ENCODE measurements at regions not wholly inside any gene's neighbourhood (a gene's known extent, or its start where the extent isn't known, plus 50 kb on each side); places are given as distances from the start of the nearest gene placed in this dataset.

DNA sequence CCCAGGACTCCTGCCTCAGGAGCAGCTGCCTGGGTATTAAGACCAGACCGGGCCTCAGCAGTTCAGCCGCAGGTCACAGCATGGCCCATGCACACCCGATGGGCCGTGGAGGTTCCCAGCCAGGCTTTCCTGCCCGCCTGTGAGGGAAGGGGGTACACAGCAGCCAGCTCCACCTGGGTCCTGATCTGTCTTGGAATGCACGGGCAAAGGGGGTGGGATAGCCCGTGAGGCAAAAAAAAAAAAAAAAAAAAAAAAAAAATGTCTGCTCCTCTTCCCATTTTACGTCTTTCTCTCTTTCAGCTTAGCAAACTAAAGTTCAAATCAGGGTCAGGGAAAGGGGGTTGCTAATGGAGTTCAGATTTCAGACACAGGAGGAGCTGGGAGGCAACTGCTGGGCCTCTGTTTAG, 385.2 kb downstream of the TNS1 start:
- DNase-seq (ENCODE audit: low read depth) (no peak), FAIRE-seq (no peak)
- TF ChIP-seq, protein P1, sequence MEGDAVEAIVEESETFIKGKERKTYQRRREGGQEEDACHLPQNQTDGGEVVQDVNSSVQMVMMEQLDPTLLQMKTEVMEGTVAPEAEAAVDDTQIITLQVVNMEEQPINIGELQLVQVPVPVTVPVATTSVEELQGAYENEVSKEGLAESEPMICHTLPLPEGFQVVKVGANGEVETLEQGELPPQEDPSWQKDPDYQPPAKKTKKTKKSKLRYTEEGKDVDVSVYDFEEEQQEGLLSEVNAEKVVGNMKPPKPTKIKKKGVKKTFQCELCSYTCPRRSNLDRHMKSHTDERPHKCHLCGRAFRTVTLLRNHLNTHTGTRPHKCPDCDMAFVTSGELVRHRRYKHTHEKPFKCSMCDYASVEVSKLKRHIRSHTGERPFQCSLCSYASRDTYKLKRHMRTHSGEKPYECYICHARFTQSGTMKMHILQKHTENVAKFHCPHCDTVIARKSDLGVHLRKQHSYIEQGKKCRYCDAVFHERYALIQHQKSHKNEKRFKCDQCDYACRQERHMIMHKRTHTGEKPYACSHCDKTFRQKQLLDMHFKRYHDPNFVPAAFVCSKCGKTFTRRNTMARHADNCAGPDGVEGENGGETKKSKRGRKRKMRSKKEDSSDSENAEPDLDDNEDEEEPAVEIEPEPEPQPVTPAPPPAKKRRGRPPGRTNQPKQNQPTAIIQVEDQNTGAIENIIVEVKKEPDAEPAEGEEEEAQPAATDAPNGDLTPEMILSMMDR (IDR thresholded peaks at IDR 0.05; ENCODE audit: insufficient read depth, low read length, severe bottlenecking) = no peak
- Histone ChIP-seq H3K36me3 (ENCODE audit: control insufficient read depth, insufficient read depth, low read length) (no peaks in the 10 kb centered on the region), H3K4me3 (ENCODE audit: low read depth, low read length) (no peak overlapping the region), H3K27me3 (ENCODE audit: control insufficient read depth, insufficient read depth, low read length) (no peaks in the 10 kb centered on the region)

DNA sequence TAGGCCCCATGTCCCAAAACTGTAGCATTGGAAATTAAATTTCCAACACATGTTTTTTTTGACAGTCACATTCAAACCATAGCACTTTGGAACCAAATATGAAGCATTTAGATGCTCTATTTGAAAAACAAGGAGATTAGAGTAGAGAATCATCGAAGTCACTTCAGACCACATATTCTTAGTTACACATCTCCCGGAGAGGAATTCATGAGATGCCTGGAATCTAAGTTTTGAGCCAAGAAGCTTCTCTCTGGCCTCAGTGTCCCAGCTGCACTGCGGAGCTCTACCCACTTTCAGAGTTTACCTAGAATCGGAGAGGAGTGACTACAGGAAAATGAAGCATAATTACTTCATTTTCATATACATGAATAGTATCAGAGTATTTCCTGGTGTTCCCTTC, 385.9 kb downstream of the TNS1 start:
- Histone ChIP-seq H3K4me3 (ENCODE audit: low read depth, low read length) (no peak overlapping the region), H3K27me3 (ENCODE audit: control insufficient read depth, insufficient read depth, low read length) (no peaks in the 10 kb centered on the region), H3K36me3 (ENCODE audit: control insufficient read depth, insufficient read depth, low read length) (no peaks in the 10 kb centered on the region)
- TF ChIP-seq, protein P1 (IDR thresholded peaks at IDR 0.05; ENCODE audit: insufficient read depth, low read length, severe bottlenecking) = no peak
- FAIRE-seq (no peak), DNase-seq (ENCODE audit: low read depth) (no peak)

- FAIRE-seq = no peak
- Histone ChIP-seq H3K27me3 (ENCODE audit: control insufficient read depth, insufficient read depth, low read length) (peaks cover 2% of the 10 kb centered on the region), H3K4me3 (ENCODE audit: low read depth, low read length) (no peak overlapping the region), H3K36me3 (ENCODE audit: control insufficient read depth, insufficient read depth, low read length) (no peaks in the 10 kb centered on the region)
- TF ChIP-seq, protein P1 (IDR thresholded peaks at IDR 0.05; ENCODE audit: insufficient read depth, low read length, severe bottlenecking) = no peak
- no peak for DNase-seq (ENCODE audit: low read depth)
Measured at GRCh38 chr2:217615171-217615570, 387.6 kb downstream of the TNS1 start.

GRCh38 chr2:217614498-217614897, 388.3 kb downstream of the TNS1 start:
- TF ChIP-seq, protein P1 (IDR thresholded peaks at IDR 0.05; ENCODE audit: insufficient read depth, low read length, severe bottlenecking) = no peak
- no peaks in the 10 kb centered on the region for H3K36me3 ChIP-seq (ENCODE audit: control insufficient read depth, insufficient read depth, low read length)
- H3K4me3 ChIP-seq (ENCODE audit: low read depth, low read length) = no peak overlapping the region
- FAIRE-seq = no peak
- peaks cover 2% of the 10 kb centered on the region for H3K27me3 ChIP-seq (ENCODE audit: control insufficient read depth, insufficient read depth, low read length)
- peak; percentile 14 for DNase-seq (ENCODE audit: low read depth)

DNA sequence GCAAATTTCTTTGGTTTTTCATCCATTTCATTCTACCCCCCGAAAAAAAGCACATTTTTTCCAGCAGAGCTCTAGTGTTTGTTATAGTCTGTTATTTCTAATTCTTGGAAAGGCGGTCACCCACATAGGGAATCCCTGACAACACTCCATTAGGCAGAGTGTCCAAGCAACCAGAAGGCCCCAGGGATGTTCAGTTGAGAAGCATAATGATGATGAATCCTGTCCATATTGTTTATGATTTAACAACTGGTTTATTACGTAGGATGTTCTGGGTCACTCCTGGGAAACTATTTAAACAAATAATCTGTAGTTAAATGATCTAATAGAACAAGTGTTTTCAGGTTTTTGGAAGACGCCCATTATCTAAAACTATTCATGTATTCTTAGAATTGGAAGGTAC, 388.7 kb downstream of the TNS1 start:
- no peak overlapping the region for H3K4me3 ChIP-seq (ENCODE audit: low read depth, low read length)
- no peak for DNase-seq (ENCODE audit: low read depth)
- H3K27me3 ChIP-seq (ENCODE audit: control insufficient read depth, insufficient read depth, low read length) = peaks cover 2% of the 10 kb centered on the region
- no peaks in the 10 kb centered on the region for H3K36me3 ChIP-seq (ENCODE audit: control insufficient read depth, insufficient read depth, low read length)
- no peak for FAIRE-seq
- TF ChIP-seq, protein P1 (IDR thresholded peaks at IDR 0.05; ENCODE audit: insufficient read depth, low read length, severe bottlenecking) = no peak

DNA sequence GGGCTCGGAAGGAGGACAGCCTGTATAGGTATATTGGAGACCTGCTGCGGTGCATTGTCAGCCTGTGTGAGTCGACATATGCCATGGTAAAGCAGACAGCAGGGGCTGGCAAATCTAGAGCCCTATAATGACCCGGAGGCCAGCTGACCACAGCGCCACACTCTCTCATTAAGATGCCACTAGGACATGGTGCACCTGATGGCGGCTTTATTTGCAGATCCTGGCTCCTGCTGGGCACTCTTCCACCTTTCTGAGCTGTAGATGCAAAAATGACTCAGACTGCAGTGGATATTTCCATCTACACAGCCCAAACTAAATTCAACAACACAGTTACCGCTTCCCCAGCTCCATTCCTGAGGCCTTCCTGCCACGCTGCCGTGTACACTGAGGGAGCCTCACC, 389.9 kb downstream of the TNS1 start:
- no peak overlapping the region for H3K4me3 ChIP-seq (ENCODE audit: low read depth, low read length)
- no peaks in the 10 kb centered on the region for H3K36me3 ChIP-seq (ENCODE audit: control insufficient read depth, insufficient read depth, low read length)
- peaks cover 5% of the 10 kb centered on the region for H3K27me3 ChIP-seq (ENCODE audit: control insufficient read depth, insufficient read depth, low read length)
- no peak for DNase-seq (ENCODE audit: low read depth)
- TF ChIP-seq, protein P1 (IDR thresholded peaks at IDR 0.05; ENCODE audit: insufficient read depth, low read length, severe bottlenecking) = no peak
- no peak for FAIRE-seq

All from bronchial epithelial cell (primary cell).